GM19043 (cell line): ENCODE measurements at regions not wholly inside any gene's neighbourhood (a gene's known extent, or its start where the extent isn't known, plus 50 kb on each side); places are given as distances from the start of the nearest gene placed in this dataset.

Experiments
- ATAC-seq: cut with Tn5 transposase; IDR thresholded peaks from one replicate; pipeline ENCODE4 v1.9.1; 2021; ENCODE audit warnings: low read depth; ENCODE audit not compliant: unreplicated experiment

DNA sequence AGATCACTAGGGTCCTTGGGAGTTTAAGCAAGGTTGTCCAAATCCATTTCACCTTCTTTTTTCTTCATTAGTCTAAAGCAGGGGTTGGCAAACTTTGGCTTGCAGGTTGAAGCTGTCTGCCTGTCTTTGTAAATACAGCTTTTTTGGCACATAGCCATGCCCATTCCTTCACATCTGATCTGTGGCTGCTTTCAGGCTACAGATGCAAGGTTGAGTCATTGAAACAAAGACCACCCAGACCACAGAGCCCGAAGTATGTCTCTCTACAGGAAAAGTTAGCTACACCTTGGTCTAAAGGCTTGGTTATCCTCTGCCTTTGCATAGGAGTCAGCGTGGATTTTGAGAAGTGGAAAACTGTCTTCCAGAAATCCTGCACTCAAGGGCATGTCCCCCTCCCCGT is 238.1 kb upstream of the STS start:
- ATAC-seq, result no peak

DNA sequence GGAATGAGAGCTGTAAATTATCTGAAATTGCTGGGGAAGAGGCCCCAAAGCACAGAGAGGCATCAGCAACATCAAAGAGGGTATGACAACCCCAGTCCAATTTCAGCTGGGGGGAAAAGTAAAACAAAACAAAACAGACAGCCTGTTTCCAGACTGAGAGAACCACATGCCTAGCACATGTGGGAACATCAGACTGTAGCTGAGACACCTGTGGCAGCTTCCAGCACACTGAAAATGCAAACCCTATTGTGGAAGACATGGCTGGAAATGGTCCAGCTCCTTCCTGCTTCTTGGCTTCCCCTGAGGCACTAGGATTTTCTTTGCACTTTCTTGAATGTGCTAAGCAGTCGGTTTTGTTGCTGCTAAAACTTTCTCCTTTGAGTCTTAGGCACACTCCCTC is 240.9 kb upstream of the STS start:
- ATAC-seq, result no peak

DNA sequence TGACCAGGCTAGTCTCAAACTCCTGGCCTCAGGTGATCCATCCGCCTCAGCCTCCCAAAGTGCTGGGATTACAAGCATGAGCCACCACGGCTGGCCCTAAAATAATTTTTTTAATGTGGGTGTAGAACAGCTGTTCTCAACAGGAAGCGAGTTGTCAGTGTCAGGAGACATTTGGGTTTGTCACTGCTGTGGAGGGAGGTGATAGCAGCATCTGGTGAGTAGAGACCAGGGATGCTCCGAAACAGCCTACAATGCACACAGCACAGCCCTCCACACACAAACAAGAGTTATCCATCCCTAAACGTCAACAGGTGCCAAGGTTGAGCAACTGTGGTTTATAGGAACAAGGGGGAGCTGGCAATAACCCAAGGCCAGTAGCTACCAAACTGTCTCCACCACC is 243.4 kb upstream of the STS start:
- no peak for ATAC-seq

DNA sequence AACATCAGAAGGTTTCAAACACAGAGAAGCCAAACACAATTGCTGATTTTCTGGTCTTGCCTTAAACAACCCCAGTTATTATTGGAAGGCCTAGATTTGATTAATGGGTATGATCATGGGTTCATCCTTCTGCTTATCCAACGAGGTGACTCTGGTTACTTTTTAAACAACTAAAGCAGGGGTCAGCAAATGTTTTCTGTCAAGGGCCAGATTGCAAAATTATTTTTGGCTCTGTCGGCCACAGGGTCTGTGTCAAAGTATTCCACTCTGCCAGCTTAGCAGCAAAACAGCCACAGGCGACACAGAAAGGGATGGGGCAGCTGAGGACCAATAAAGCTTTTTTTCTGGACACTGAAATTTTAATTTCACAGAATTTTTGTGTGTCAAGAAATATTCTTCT is 249.1 kb upstream of the STS start:
- no peak for ATAC-seq

DNA sequence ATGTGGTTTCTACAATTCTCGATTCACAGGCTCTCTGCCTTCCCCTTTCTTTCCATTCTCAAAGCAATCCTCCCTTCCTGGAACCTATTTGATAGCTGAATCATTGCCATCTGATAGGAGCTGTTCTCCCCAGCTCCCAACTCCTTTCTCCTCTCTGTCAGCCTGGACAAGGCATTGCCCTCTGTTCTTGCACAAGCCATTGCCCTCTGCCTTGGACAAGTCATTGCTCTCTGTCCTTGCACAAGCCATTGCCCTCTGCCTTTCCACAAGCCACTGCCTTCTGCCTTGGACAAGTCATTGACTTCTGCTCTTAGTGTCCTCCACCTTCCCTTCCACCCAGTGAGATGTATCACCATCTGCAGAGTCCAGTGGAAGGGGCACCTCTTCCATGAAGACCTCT is 256.1 kb upstream of the STS start:
- ATAC-seq, result no peak

DNA sequence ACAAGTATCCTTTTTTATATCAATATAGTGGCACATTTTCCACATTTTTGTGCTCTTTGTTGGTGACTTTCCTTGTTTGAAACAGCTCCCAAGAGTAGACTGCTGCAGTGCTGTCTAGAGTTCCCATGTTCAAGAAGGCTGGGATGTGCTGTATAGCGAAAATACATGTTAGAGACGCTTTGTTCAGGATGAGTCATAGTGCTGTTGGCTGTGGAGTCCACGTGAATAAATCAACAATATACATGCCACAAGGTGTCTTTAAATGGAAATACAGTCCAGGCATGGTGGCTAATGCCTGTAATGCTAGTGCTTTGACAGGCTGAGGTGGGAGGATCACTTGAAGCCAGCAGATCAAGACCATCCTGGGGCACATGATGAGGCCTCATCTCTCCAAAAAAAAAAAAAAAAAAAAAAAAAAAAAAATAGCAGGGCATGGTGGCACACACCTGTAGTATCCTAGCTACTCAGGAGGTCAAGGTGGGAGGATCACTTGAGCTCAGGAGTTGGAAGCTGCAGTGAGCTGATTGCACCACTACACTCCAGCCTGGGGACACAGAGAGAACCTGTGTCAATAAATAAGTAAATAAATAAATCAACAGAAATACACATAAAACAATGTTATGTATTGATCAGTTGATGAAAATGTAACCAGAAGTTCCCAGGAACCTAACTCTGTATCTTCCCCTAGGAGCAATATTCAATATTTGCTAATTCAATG is 256.8 kb upstream of the STS start:
- no peak for ATAC-seq

DNA sequence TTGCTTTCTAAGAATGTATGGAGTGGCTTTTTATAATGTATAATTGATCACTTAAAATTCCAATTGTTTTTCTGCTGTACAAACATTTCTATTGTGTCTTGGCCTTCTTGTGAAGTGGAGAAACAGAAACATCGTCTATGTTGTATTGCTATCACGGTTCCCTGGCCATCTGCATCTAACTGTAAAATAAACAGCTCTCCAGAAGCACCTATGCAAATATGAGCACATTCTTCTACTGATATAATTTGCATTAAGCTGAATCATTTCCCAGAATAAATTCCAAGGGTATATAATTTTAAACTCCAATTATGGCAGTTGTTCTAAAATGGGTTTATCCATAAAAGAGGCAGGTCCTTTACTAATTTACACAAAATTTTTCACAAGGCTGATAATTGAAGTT is 261.6 kb upstream of the STS start:
- ATAC-seq, result no peak

DNA sequence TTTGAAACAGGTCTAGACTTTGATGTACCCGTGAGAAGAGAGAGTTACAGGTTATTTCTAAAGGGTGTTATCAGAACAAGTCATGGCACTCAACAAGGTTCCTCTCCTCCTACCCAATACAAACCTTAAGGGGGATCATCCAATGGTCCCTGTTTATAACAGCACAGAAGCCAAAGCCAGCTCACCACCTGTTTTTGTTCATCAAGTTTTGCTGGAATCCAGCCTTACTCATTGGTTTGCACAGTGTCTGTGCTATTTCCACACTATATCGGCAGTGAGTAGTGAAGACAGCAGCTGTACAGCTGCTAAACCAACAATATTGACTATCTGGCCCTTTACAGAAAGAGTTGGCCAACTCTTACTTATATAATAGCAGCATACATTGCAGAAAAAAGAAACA is 262.1 kb upstream of the STS start:
- no peak for ATAC-seq

DNA sequence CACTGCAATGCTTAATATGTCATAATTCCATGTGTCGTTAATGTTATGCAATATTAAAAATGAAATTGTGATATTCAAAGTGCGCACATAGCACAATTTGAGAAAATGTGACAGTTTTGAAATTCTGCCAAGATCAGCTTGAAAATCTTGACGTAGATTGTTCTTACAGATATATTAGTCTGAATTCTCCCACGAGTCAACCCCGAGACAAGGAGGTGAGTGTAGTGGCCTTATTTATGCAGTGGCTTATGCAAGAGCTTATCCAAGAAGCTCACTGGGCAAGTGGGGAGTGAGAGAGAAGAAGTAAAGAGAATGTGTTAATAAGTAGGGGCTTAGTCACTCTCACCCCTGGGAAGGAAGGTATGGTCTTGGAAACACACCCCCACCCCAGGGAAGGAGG is 286.1 kb upstream of the STS start:
- no peak for ATAC-seq

DNA sequence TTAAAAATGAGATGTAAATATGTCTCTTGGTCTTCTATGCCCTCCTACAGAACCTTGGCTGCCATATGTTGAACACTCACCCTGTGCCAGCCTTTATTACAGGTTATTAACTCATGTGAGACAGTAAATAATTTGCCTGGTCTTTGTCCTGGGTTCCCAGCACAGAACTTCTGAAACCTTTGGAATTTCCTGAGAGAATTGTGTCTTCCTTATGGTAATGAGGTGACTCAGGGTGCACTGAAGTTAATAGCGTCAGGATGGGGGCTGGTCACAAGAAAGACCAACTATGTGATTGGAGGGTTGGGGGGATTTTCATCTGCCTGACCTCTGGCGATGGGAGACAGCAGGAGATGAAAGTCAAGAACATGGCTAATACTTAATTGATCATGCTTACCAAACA is 289.8 kb upstream of the STS start:
- ATAC-seq, result no peak

DNA sequence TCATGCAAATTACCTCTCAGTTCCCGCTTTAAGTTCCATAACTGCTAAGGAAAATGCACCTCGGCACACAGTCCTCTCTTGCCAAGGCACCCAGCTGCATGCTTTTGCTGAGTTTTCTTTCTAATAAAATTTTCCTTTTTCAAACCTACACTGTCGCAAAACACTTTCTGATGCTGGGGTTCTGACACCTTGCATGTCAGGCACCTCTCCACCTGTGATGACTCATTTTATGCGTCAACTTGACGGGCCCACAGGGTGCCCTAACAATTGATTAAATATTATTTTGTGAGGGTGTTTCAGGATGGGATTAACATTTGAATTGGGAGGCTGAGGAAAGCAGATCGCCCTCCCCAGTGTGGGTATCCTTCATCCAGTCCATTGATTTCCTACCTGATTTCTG is 291.0 kb upstream of the STS start:
- ATAC-seq, result no peak

DNA sequence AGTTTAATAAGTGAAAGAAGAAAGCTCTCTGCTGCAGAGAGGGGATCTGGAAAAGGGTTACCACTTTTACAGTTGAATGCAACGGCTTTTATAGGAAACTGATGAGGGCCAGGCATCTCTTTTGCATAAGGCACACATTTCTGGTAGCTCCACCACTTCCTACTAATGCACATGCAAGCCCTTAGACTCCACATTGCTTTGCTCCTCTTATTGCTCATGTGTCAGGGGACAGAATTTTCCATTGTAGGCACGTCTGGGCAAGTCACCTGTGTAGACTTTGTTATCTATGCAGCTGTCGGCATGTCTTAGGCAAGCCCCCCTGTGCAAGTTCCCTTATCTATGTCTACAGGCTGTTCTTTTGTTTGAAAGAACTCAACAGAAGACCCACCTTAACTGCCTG is 294.6 kb upstream of the STS start:
- ATAC-seq, result no peak

DNA sequence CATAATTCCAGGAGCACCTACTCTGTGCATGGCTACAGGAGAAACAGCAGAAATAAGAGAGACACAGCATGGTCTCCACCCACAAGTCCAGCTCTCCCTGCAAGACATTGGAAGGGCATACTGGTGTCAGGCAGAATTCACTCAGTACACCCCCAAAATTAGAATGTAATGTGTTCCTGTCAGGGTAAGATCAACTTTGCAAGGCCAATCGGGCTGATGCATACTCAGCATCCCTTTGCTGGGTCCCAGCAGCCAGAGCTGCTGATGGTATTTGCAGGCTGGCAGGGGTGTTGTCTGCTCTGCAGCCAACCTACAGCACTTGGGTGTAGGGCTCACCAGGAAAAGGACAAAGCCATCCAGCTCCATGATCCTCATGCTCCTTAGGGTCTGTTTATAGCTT is 295.4 kb upstream of the STS start:
- no peak for ATAC-seq

DNA sequence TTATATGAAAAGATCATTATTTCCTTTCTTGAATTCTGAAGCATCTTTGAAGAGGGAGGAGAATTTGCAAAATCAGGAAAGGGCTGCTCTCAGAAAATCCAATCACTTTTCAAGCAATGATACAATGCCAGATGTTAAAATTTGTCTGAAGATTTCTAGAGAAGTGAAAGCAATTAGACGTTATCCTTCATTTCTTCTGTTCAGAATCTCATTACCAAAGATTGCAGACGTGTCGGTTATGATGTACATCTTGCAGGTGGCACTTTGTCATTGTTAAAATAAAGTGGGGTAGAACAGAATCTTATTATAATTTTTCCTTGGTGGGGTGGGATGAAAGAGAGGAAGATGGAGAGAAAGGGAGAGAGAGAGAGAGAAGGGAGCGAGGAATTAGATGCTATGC is 296.4 kb upstream of the STS start:
- ATAC-seq, result no peak

DNA sequence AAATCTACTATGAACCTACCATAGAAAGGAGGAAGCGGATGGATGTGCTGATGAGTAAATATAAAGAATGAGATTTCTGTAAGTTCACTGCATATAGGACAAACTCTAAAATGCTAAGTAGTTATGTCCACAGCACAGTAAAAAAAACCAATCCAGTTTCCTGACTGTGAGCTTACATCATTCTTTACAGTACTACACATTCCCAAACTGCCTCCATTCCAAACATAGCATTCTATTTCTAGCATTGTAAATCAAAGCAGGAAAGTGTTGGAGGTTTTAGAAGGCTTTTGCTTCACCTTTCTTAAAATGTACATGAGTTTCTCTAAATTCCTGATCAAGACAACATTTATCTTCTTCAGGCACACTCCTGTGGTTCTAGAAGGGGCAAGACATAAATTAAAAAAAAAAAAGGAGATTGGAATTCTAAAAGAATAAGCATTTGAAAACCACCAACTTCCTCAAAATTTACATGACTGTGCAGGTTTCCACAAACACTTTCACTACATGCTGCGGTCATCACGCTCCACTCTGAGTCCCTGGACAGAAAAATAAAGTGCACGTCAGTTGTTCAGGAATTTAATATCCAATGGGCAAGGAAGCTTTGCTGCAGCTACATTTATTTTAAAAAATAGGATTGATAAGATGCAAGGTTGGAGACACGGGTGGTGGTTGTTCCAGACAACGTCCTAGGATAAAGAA is 297.6 kb upstream of the STS start:
- no peak for ATAC-seq

DNA sequence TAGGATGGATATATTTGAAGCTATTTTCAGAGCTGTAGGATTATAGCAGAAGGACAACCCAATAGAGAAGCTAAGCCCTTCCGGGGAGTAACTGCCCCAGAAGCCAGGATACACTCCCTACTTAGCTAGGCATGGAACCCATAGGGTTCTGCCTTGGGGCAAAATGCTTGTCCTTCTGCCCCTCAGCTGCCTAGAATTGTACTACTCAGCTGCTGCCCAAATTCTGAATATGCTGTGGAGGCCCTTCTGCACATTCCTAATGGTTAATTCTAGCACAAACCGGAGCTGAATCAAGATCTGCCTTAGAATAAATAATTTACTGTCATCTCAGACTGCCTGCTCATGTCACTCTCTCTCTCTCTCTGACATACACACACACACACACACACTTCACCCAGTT is 297.7 kb upstream of the VCX3A start:
- ATAC-seq, result no peak

DNA sequence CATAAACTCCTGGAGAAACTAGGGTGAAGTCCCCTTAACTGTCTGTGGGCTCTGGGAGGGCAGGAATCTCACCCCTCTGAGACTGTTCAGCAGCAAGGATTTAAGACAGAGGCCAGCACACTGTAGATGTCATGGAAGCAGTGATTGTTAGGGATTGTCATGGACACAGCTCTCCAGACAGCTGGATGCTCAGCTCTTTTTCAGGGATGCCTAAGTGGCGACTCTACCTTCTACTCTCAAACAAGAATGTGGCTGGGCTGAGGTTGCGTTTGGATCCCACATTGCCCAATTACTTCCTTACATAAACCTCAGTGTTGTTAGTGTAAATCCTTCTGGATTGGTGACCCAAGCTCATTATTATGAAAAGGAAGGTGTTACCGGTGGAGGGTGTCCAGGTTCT is 291.9 kb upstream of the VCX3A start:
- ATAC-seq, result no peak

DNA sequence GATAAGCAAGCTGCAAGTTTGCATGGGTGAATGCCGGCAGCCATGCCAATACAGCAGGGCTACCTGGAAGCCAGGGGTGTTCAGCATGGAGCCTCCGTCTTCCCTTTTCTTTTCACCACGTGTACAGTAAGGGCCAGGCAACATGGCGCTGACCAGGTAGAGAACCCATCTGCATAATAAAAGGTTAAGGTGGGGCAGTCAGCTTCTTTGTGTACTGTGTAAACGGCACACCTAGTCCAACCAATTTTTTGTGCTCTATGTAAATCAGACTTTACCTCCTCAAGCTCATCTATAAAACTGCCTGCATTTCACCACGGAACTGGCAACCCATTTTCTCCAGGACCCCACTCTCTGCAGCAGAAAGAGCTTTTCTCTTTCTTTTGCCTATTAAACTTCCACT is 286.8 kb upstream of the VCX3A start:
- no peak for ATAC-seq

DNA sequence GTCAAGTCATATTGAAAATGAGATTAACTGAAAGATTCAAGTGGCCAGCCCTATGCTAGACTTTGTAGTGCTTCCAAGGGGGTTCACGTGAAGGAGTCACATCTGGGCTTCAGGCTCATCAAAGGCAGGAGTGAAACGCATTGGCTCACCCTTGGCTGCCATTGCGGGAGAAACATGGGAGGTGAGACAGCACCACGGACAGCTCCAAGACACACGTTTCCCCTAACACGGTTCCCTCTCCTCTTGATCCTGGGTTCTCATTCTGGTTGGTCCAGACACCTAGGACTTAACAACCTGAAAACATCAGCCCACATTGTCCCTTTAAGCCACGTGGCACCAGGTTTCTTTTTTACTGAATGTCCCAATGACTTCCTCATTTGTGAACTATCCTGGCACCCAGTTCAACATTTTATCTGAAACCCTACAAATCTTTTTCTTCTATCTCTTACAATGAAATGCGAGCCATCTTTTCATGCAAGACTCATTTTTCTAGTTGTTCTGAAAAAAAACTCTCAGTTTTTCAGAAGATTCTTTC is 279.0 kb upstream of the VCX3A start:
- ATAC-seq, result no peak

DNA sequence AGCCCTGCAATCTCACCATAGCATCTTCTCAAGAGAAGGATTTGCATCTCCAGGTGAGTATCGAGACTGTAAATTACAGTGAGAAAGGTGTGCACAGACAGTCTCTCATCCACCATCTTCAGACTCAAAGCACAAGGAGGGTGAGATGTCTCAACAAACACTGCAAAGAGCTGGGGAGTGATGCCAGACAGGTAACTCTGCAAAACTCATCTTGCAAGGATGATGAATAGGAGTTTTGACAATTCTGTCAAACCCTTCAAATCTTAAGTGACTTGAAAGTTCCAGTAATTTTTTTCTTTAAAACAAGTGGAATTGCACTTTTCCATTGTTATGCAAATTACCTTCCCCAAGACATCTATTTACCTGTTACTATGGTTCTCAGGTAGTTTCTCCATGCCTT is 277.2 kb upstream of the VCX3A start:
- ATAC-seq, result no peak

DNA sequence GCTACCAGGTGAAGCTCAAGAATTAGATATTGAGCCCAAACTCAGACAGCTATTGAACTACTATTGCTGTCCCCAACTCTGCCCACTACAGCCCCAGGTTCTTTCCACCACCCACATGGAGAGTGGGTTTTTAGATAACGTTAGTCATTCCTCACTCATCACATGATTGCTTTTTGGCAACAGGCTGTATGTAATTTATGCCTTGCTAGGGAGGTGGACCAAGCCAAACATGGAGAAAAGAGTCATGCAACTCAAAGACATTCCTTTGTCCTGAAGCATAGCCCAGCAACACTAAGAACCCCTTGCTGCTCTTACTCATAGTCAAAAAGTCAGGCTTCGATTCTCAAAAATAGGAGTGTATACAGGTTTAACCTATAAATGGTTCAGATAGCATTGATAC is 275.9 kb upstream of the VCX3A start:
- no peak for ATAC-seq

DNA sequence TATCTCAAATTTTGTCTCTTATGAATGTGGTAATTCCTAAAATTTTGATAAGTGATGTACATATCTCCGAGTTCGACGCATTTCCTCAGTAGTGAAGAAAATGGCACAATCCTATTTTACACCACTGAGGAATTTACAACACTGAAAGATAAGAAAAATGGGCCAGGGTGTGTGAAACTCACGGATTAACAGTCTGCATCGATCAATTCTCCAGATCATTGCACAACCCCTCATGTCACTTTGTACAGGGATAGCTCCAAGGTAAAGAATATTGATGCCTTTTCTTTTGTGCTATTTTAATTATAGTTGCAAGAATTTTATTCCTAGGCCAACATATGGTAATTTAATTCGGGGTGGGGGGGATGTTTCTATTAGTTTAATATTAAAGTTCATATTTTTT is 268.7 kb upstream of the VCX3A start:
- no peak for ATAC-seq
